NCI-H82 treated with DMSO at 0.1 percent for 48 hours (cell line): ENCODE measurements at regions not wholly inside any gene's neighbourhood (a gene's known extent, or its start where the extent isn't known, plus 50 kb on each side); places are given as distances from the start of the nearest gene placed in this dataset.

Experiments
- DNase-seq: peaks from one replicate; lab custom pipeline; 2025; ENCODE audit not compliant: unreplicated experiment; lab: John Stamatoyannopoulos, UW

GRCh38 chr15:81495780-81496467 lies 121.9 kb upstream of the TMC3 start:
- no peak for DNase-seq

DNA sequence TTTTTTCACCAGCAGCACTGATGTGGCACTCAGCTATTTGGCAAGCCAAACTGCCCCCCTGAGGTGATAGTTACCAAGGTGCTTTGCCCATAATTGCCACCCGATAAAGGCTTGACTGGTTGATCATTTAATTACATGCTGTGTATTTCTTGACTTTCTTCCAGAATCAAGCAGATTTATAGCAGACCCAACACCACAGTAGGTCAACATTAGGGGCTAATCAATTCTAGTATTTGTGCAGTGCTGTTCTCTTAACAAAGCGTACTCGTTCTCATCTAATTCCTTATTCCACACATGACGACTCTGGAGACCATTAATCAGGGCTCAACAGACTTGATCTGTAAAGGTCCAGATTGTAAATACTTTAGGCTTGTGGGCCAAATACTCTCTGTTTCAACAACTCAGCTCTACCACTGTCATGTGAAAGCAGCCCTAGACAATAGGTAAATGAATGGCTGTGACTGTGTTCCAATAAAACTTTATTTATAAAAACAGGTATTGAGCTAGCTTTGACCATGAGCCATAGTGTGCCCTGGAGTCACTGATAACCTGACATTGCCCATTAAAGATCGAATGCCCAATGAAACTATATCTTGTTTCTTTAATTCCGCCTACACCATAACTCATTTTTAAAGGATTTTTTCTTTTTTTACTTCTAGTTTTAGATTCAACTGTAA lies 119.1 kb upstream of the TMC3 start:
- no peak for DNase-seq

DNA sequence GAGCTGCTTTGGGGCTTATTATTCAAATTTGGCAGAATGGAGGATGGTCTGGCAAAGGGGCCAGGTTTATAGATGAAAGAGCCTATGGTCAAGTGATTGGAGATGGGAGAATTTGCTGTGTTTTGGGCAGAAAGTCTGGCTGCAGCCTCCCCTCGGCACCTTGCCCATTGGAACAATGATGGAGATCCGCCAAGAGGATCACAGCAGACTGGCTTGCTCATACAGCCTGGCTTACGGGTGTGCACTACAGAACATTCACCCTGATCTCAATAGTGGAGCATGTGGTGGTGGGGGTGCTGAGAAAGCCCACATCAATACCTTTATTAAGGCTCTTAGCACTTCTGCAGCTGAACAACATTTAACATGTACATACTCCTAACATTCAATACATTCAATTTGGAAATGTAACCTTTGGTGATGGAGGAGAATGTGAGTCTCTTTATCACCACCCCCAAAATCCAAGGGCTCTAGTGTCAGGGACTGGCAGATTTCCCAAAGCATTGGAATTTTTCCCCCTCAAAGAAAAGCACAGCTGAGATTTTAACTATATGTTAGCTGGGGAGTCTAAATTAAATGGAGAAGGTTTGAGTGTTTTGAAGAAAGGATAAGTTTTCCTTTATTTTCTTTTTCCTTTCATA lies 118.4 kb upstream of the TMC3 start:
- no peak for DNase-seq

DNA sequence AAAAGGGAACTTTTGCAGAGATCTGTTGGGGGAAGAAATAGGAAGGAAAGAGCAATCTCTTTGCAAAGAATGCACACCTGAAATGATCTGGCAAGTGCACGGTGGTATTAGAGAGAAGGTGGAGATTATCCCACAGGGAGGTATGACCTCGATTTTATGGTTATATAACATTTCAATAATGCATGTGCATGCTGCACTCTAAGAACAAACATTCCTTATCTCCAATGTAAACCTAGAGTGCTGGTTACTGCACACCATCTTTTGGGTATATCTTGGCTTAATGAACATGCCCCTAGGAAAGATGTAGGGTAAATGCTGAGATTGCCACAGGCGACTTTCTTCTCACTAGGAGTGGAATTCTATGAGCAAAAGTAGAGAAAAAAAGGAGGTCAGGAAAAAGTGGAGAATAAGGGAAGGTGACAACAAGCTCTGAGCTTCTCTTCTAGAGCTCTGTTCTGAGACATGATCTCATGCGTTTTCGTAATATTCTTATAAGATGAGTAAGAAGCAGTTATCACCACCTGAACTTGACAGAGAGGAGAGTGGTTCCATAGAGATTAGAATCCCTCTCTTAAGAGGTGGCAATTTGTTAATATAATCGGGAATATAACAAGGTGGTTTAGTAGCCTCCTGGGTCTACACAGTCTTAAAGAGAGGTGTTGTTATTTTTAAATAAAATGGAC lies 117.5 kb upstream of the TMC3 start:
- DNase-seq = no peak

GRCh38 chr15:81485806-81486205 lies 111.8 kb upstream of the TMC3 start:
- DNase-seq = no peak

DNA sequence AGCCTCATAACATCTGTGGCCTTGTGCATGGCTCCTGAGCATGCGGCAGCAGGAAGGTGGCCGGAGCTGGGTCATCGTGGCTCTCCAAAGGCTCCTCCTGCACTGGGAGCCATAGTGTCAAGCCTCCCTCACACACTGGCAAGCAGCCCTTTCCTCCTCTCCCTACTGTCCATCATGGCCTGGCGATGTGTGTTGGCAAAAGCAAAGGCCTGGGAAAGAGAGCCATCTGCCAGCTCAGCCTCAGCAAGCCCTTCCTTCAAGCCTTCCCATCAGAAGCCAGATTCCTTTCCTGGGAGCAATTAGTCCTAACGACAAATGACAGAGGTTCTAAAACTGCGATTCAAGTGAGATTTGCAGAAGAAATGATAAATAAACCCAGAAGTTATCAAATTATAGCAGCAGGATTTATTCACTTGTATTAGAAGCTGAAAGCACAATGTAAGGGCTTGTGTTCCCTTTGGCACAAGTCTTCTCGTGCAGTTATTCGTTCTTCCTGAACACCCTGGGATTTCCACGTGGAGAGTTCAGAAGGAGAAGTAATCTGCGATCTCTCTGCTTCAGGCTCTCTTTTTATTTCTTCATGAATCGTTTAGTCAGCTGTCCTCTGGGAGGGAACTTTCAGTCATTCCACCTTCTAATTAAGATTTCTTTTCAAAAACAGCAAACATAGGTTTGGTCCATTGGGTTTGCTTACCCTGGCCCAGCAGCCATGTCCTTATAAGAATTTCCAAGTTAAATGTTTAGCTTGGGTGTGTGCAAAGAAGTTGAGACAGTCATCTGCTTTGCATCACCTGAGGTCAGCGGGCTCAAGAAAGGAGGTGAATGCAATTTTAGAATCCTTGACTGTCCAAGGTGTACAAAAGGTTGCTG lies 110.3 kb upstream of the TMC3 start:
- DNase-seq = no peak

- no peak for DNase-seq
These were observed 109.5 kb upstream of the TMC3 start for GRCh38 chr15:81483496-81483895.

GRCh38 chr15:81481346-81481745 lies 107.3 kb upstream of the TMC3 start:
- no peak for DNase-seq

- DNase-seq = peak; percentile 28
These were observed 106.6 kb upstream of the TMC3 start for GRCh38 chr15:81480645-81481053.

GRCh38 chr15:81478354-81478753 lies 104.3 kb upstream of the TMC3 start:
- DNase-seq = no peak

GRCh38 chr15:81475926-81476325 lies 101.9 kb upstream of the TMC3 start:
- DNase-seq = no peak

- no peak for DNase-seq
These were observed 101.5 kb upstream of the TMC3 start for GRCh38 chr15:81475471-81475870.

DNA sequence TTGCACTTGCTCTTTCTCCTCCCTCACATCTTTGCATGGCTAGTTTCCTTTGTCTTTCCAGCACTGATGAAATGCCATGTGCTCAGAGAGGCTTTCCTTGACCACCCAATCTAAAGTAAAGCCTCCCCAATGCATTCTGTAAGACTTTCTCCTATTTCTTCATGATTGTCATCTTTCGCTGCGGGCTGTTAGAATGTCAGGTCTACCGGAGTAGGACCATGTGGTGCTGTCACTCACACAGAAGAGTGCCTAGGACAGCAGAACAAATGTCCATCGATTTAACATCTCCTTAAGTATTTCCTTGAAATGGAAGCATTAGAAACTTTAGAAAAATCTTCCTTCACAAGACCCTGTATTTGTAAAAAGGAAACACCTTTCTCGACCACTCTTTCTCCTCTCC lies 99.9 kb upstream of the TMC3 start:
- no peak for DNase-seq

DNA sequence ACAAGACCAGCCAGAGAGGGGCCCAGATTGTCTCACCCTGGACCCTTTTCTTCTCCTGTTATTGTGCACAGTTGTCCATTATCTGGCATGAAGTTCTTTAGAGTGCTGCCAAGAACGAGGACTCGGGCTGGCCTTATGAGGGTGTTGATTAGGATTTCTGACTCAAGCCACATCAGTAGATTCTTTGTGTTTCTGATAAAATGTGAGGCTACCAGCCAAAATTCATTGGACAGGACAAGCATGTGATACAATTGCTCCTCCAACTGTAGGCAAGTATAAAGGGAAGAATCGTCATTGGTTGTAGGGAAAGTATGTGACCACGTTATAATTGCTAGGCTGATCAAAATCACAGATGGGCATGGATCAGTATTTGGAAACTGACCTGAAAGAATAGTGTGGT lies 99.2 kb upstream of the TMC3 start:
- DNase-seq = no peak

DNA sequence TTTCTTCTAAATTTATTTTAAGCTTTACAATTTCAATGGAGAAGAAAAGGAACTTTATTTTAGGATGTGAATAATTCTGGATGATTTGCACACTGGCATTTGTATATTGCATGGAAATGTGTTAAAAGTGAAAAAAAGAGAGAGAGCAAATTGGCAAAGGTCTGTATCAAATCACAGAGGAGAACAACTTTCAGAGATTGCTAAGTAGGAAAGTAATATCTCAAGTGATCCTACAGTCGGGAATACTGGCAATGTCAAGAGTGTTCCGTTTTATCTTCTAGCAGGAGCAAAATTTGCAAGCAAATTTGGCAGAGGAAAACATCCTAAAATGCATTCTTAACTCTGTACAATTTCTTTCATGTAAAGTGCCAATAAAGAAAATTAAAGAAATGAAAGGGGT lies 97.1 kb upstream of the TMC3 start:
- DNase-seq = no peak

- DNase-seq = no peak
These were observed 95.1 kb upstream of the TMC3 start for GRCh38 chr15:81469154-81469553.

DNA sequence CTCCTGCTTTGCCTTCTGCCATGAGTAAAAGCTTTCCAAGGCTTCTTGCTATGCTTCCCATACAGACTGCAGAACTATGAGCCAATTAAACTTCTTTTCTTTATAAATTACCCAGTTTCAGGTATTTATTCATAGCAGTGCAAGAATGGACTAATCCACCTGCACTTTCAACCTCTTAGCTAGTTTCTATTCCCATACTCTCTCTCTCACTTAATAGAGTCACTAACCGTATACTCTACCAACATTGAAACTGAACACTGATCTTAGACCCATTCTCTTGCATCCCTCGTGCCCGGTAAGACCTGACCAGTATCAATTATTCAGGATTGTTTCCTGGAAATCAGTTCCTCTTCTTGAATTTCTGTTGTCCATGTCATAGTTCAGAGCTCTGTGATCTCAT lies 92.7 kb upstream of the TMC3 start:
- no peak for DNase-seq

- no peak for DNase-seq
These were observed 80.0 kb upstream of the TMC3 start for GRCh38 chr15:81454024-81454423.

DNA sequence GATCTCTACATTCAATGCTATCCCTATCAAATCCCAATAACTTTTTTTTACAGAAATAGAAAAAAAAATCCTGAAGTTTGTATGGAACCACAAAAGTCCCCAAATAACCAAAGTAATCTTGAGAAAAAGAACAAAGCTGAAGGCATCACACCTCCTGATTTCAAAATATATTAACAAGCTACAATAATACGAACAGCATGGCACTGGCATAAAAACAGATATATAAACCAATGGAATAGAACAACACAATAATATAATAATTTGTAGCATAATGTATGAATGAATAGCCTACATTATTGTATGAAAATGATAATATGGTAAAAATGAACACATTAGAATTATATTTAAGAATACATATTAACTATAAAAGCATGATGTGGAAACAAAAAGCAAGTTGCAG lies 76.7 kb upstream of the TMC3 start:
- no peak for DNase-seq

DNA sequence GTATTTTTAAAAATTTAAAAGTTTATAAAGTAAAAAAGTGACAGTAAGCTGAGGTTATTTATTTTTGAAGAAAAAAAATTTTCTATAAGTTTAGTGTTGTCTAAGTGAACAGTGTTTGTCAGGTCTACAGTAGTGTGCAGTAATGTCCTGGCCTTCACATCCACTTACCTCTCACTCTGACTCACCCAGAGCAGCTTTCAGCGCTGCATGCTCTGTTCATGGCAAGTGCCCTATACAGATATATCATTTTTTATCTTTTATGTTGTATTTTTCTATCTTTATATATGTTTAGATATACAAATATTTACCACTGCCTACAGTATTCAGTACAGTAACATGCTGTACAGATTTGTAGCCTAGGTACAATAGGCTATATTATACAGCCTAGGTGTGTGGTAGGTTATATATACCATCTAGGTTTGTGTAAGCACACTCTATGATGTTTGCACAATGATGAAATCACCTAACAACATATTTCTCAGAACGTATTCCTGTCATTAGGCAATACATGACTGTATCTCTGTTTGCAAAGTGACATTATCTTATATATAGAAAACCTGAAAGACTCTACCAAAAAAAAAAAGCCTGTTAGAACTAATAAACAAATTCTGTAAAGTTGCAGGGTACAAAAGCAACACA lies 75.9 kb upstream of the TMC3 start:
- DNase-seq = no peak
